Pancreas (tissue), 10 donors: ENCODE measurements at regions not wholly inside any gene's neighbourhood (a gene's known extent, or its start where the extent isn't known, plus 50 kb on each side); places are given as distances from the start of the nearest gene placed in this dataset.
"Not testable (repeated sequence)": the region's sequence is repeated elsewhere in the genome, so short reads cannot be mapped to it uniquely, and the experiment has no call there.

Source experiments
- ATAC-seq, 4 donors: fragments of 200-7000 bp; cut with Tn5 transposase; one replicate each; pipeline versions ENCODE4 v1.8.0 to v1.9.1; 2020; ENCODE audit warnings: mild to moderate bottlenecking in 4 of 4, moderate library complexity in 4 of 4
- DNase-seq, 6 donors: peaks; one replicate each; pipeline ENCODE4 v3.0.0-alpha.2; 2020
- FAIRE-seq: peaks from 2 replicates; lab custom pipeline; 2012; peaks lifted over from hg19 to GRCh38; lab: Jason Lieb, UNC
- H3K27ac ChIP-seq, 4 donors: fragments of 200-600 bp; sonication (generic); 1 replicate in 3 of 4; 2 replicates in 1 of 4; pipeline versions ENCODE4 v1.5.0 to v1.8.0; 2020
- H3K27me3 ChIP-seq, 4 donors: fragments of 200-600 bp; one replicate each; pipeline ENCODE4 v1.8.0; 2021
- H3K36me3 ChIP-seq, 3 donors: fragments of 200-600 bp; sonication (generic) in 1 of 3; one replicate each; pipeline versions ENCODE4 v1.5.0 to v1.8.0; 2020 to 2021
- H3K4me1 ChIP-seq, 3 donors: fragments of 200-600 bp; one replicate each; pipeline ENCODE4 v1.8.0; 2021
- H3K4me3 ChIP-seq, 4 donors: fragments of 200-600 bp; sonication (generic) in 2 of 4; one replicate each; pipeline versions ENCODE4 v1.5.0 to v1.8.0; 2020 to 2021
- H3K9me3 ChIP-seq, 4 donors: fragments of 200-600 bp; one replicate each; pipeline ENCODE4 v1.8.0; 2021
- whole genome bisulfite sequencing, 2 donors: extraction: QIAGEN DNeasy Blood & Tissue Kit; methylation state at CpG; one replicate each; pipeline ENCODE4 v1.1.7; 2013; 5-methylcytosine and 5-hydroxymethylcytosine counted together
- intact Hi-C, 3 donors: fragments of 100-400 bp; cut with DNase I; formaldehyde crosslinking; loops; one replicate each; pipeline versions ENCODE4 v1.11.1 to v1.14.2; 2022
- TF ChIP-seq, protein P1 (sequence below), 4 donors: fragments of 200-600 bp; sonication (generic) in 3 of 4; IDR thresholded peaks; one replicate each; pipeline versions ENCODE4 v1.5.0 to v1.8.0; 2021; ENCODE audit warnings: antibody characterized with exemption in 4 of 4
- donor health status: healthy with polysubstance abuse.
- donor health status: DM: no; HTN: no; CAD: no; lungs with moderate emphysema.
- donor health status: DM: no; HTN: no; CAD: no.
- donor health status: control.
- donor health status: control.
- donor health status: Bipolar disorder and iron deficiency.
- donor health status: DM: yes; HTN: yes; CAD: no.
- donor health status: DM: no; HTN: no; CAD: no.
- donor health status: DM: no; HTN: no; CAD: no.
- donor health status: DM: yes; HTN: yes; CAD: no.

DNA sequence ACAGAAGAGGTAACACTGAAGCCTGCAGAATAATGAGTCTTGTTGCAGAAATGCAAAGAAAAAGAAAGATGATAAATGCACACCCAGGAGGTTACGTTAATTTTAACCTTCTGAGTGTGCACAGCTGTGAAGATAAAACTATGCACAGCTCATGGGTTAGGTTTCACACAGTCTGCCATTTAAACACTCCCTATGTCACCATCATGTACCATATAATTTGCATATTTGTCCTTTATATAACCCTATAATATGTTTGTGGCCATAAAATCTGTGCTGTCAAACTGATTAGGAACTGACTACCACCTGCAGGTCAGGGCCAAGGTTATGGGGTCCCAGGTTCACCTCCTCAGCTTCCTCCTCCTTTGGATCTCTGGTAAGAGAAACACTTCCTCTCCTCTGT, 205.5 kb downstream of the RPIA start:
- Histone ChIP-seq H3K27ac (no peak overlapping the region), H3K27me3 (peaks cover 0 to 10% (median 0%) of the 10 kb centered on the region in 4 donors), H3K36me3 (no peaks in the 10 kb centered on the region), H3K4me3 (no peak overlapping the region), H3K9me3 (no peaks in the 10 kb centered on the region), H3K4me1 (no peaks in the 10 kb centered on the region)
- intact Hi-C loops: no loop called here
- FAIRE-seq (no peak), ATAC-seq (no peak), DNase-seq (no peak)
- TF ChIP-seq, protein P1, sequence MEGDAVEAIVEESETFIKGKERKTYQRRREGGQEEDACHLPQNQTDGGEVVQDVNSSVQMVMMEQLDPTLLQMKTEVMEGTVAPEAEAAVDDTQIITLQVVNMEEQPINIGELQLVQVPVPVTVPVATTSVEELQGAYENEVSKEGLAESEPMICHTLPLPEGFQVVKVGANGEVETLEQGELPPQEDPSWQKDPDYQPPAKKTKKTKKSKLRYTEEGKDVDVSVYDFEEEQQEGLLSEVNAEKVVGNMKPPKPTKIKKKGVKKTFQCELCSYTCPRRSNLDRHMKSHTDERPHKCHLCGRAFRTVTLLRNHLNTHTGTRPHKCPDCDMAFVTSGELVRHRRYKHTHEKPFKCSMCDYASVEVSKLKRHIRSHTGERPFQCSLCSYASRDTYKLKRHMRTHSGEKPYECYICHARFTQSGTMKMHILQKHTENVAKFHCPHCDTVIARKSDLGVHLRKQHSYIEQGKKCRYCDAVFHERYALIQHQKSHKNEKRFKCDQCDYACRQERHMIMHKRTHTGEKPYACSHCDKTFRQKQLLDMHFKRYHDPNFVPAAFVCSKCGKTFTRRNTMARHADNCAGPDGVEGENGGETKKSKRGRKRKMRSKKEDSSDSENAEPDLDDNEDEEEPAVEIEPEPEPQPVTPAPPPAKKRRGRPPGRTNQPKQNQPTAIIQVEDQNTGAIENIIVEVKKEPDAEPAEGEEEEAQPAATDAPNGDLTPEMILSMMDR (IDR thresholded peaks at IDR 0.05): no peak
- 6 to 20% methylated on average over 1 of the region's 1 CpG for WGBS, 2 donors

DNA sequence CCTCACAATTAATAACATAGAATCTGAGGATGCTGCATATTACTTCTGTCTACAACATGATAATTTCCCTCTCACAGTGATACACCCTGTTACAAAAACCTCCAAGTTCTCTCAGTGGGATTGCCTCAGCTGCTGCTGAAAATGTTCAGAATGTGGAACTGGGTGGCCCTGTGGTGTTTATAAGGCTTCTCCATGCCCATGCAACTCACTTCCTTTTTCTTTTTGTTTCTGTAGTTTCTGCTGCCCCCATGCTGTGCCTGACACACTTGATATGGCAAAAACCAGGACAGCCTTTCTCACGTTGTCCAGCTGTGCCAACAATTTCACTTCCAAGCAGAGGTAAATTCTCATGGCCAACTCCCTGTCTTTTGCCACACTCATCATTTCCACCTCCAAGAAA, 206.2 kb downstream of the RPIA start:
- no peaks in the 10 kb centered on the region for H3K9me3 ChIP-seq
- ATAC-seq (peak in 2 of 4 donors; percentile 20 to 41), DNase-seq (no peak), FAIRE-seq (no peak)
- no peak overlapping the region for H3K4me3 ChIP-seq
- no peaks in the 10 kb centered on the region for H3K4me1 ChIP-seq
- H3K36me3 ChIP-seq: no peaks in the 10 kb centered on the region
- H3K27ac ChIP-seq: no peak overlapping the region
- H3K27me3 ChIP-seq: peaks cover 0 to 10% (median 0%) of the 10 kb centered on the region in 4 donors
- TF ChIP-seq, protein P1 (IDR thresholded peaks at IDR 0.05): no peak
- intact Hi-C loops: no loop called here
- 6 to 22% methylated on average over 1 of the region's 1 CpG for whole genome bisulfite sequencing, 2 donors

DNA sequence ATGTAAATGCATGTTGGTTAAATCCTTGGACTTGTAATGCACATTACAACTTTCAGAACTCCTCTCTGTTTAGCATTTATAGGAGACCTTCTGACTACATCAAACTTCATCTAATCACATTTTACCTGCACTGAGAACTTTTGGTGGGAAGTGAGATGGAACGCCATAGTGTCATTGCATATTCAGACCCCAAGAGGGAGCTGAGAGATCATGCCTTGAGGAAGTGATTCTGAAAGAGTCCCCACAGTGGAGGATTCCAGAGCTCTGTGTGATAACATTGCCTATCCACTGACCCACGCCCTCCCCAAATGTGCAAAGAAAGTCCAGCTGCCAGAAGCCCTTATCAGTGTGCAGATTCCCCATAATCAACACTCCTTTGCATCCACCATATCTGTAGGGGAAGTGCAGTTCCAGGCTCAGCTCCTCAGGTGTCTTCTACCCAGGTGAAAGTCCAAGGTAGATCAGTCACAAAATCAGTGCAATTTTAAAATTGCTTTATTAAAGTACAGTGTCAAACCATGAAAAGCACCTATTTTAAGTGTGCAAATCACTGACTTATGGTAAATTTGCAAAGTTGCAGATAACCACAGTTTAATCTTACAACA, 212.4 kb downstream of the RPIA start:
- H3K4me1 ChIP-seq: no peaks in the 10 kb centered on the region
- DNase-seq (peak in 1 of 6 donors; percentile 19), FAIRE-seq (no peak), ATAC-seq (peak in 3 of 4 donors; percentile 82 to 86 (median 86))
- no peaks in the 10 kb centered on the region for H3K9me3 ChIP-seq
- H3K4me3 ChIP-seq: no peak overlapping the region
- TF ChIP-seq, protein P1 (IDR thresholded peaks at IDR 0.05): peak; percentile 45 to 55 (median 50)
- H3K27me3 ChIP-seq: peaks cover 0 to 19% (median 2%) of the 10 kb centered on the region in 4 donors
- H3K27ac ChIP-seq: no peak overlapping the region
- H3K36me3 ChIP-seq: no peaks in the 10 kb centered on the region
- intact Hi-C loops: no loop called here
- 2 to 3% methylated on average over 2 of the region's 2 CpGs for WGBS, 2 donors

DNA sequence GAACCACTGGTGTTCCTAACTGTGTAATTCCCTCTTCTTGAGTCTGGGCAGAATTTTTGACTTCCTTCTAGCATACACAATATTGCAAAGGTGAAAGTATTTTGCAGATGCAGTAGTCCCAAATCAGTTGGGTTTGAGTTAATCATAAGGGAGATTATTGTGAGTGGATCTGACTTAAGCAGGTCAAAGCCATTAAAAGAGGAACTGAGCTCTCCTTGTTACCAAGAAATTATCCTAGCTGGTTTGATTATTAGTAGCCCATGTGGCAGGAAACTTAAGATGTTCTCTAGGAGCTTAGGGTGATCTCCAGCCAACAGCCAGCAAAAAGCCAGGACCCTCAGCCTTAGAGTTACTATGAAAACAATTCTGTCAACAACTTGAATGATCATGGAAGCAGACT, 221.8 kb downstream of the RPIA start:
- Histone ChIP-seq H3K4me1 (no peaks in the 10 kb centered on the region), H3K27ac (no peak overlapping the region), H3K36me3 (no peaks in the 10 kb centered on the region), H3K4me3 (no peak overlapping the region), H3K9me3 (no peaks in the 10 kb centered on the region), H3K27me3 (peaks cover 0 to 7% (median 0%) of the 10 kb centered on the region in 4 donors)
- no peak for DNase-seq
- no peak for FAIRE-seq
- TF ChIP-seq, protein P1 (IDR thresholded peaks at IDR 0.05): no peak
- ATAC-seq: no peak
- intact Hi-C loops: no loop called here

DNA sequence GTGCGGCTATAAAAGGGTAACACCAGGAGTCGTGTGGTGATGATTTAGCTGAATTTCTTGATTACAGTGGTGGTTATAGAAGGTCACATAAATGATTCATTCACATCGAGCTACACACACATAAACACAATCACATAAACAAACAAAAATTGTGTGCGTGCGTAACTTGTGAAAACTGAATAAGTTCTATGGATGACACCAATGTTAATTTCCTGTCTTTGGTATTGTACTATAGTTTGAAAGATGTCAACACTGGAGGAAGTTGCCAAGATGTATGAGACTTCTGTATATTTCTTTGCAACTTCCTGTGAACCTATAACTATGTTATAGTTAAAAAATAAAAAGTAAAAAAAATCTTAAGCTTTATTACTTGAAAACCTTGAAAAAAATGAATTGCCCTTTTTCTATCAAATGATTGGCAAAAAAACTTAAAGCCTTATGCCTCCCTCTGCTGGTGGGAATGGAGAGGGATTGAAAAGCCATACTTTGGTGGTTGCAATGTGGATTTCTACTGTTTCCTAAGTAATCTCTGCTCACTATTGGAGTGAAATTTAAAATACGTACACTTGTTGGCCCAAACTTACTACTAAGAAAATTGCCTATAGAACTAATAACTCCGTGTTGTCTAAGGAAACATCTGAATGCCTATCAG, 227.7 kb downstream of the RPIA start:
- intact Hi-C loops: no loop called here
- no peak overlapping the region for H3K27ac ChIP-seq
- peaks cover 0 to 9% (median 0%) of the 10 kb centered on the region in 4 donors for H3K27me3 ChIP-seq
- TF ChIP-seq, protein P1 (IDR thresholded peaks at IDR 0.05): peak; percentile 21 to 49 (median 30)
- H3K36me3 ChIP-seq: no peaks in the 10 kb centered on the region
- DNase-seq: no peak
- no peak overlapping the region for H3K4me3 ChIP-seq
- ATAC-seq: peak in 1 of 4 donors; percentile 56
- H3K9me3 ChIP-seq: no peaks in the 10 kb centered on the region
- no peak for FAIRE-seq
- no peaks in the 10 kb centered on the region for H3K4me1 ChIP-seq
- 35 to 43% methylated on average over 7 of the region's 7 CpGs for WGBS, 2 donors

DNA sequence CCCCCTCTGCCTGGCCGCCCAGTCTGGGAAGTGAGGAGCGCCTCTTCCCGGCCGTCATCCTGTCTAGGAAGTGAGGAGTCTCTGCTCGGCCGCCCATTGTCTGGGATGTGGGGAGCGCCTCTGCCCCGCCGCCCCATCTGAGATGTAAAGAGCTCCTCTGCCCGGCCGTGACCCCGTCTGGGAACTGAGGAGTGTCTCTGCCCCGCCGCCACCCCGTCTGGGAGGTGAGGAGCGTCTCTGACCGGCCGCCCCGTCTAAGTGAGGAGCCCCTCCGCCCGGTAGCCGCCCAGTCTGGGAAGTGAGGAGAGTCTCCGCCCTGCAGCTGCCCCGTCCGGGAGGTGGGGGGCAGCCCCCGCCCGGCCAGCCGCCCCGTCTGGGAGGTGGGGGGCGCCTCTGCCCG, 228.9 kb downstream of the RPIA start:
- H3K4me1 ChIP-seq, H3K27ac ChIP-seq, FAIRE-seq, intact Hi-C loops, H3K9me3 ChIP-seq, H3K27me3 ChIP-seq, H3K4me3 ChIP-seq, ATAC-seq, H3K36me3 ChIP-seq: not testable (repeated sequence)
- WGBS, 2 donors: 81 to 93% methylated on average over 26 to 31 of the region's 31 CpGs
- DNase-seq: peak in 1 of 6 donors; percentile 53
